ENCODE measurements at regions not wholly inside any gene's neighbourhood (a gene's known extent, or its start where the extent isn't known, plus 50 kb on each side); places are given as distances from the start of the nearest gene placed in this dataset.

DNA sequence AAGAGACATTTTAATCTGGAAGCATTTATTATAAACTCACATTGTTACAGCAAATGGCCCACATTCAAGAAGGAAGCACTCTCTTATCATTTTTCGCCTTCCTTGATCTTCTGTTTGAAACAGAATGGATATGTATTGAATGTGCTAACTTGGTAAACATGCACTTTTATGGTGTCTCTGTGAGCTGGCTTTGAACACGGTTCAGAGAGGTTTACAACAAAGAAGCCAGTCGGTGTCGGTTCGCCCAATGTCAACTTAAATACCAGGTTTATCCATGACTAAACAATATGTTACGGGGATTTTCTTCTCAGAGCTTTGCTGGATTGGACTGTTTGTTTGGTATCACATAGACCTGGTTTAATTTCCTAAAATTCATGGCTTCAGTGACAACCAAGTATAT is 226.4 kb downstream of the TGFB2 start:
- Mint-ChIP-seq H3K27ac (no peak overlapping the region), H3K27me3 (ENCODE audit: low read depth, poor library complexity) (no peaks in the 10 kb centered on the region), H3K9me3 (peaks cover 14% of the 10 kb centered on the region), H3K4me1 (peaks cover 42% of the 10 kb centered on the region), H3K4me3 (no peak overlapping the region), H3K36me3 (ENCODE audit: low read depth) (no peaks in the 10 kb centered on the region)
- TF ChIP-seq CTCF (IDR thresholded peaks at IDR 0.05): no peak
- no peak for DNase-seq

GRCh38 chr1:218572050-218572449 is 226.9 kb downstream of the TGFB2 start:
- TF ChIP-seq CTCF (IDR thresholded peaks at IDR 0.05): no peak
- Mint-ChIP-seq H3K36me3 (ENCODE audit: low read depth) (no peaks in the 10 kb centered on the region), H3K27ac (no peak overlapping the region), H3K27me3 (ENCODE audit: low read depth, poor library complexity) (no peaks in the 10 kb centered on the region), H3K4me3 (no peak overlapping the region), H3K4me1 (peaks cover 42% of the 10 kb centered on the region), H3K9me3 (peaks cover 18% of the 10 kb centered on the region)
- DNase-seq: no peak

- Mint-ChIP-seq H3K27me3 (ENCODE audit: low read depth, poor library complexity) (peaks cover 3% of the 10 kb centered on the region), H3K9me3 (peaks cover 18% of the 10 kb centered on the region), H3K4me3 (no peak overlapping the region), H3K36me3 (ENCODE audit: low read depth) (no peaks in the 10 kb centered on the region), H3K4me1 (peaks cover 35% of the 10 kb centered on the region), H3K27ac (peak overlapping the region; percentile 48)
- no peak for TF ChIP-seq CTCF (IDR thresholded peaks at IDR 0.05)
- DNase-seq: no peak
Measured at GRCh38 chr1:218573925-218574324, 228.8 kb downstream of the TGFB2 start.

- H3K36me3 Mint-ChIP-seq (ENCODE audit: low read depth): no peaks in the 10 kb centered on the region
Measured at GRCh38 chr1:218575079-218575478, 229.9 kb downstream of the TGFB2 start.

DNA sequence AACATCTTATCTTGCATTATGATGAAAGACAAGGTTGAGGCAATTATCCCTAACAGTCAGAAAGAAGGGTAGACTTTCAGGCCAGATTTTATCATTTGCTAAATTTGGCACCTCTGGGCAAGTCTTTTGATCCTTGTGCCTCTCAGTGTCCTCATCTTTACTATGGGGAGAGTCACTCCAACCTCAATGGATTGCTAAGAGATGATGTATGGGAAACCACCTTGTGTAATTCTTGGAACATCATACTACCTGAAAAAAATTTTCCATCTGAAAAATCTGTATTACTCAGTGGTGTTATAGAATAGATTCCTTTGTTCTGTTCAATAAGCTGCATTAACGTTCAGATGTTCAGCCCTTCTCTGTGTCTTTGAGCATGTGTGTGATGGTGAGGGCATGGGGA is 230.7 kb downstream of the TGFB2 start:
- Mint-ChIP-seq H3K27ac (no peak overlapping the region), H3K4me1 (peaks cover 20% of the 10 kb centered on the region), H3K4me3 (no peak overlapping the region), H3K9me3 (peaks cover 18% of the 10 kb centered on the region), H3K36me3 (ENCODE audit: low read depth) (no peaks in the 10 kb centered on the region), H3K27me3 (ENCODE audit: low read depth, poor library complexity) (peaks cover 3% of the 10 kb centered on the region)
- no peak for TF ChIP-seq CTCF (IDR thresholded peaks at IDR 0.05)
- DNase-seq: no peak

More at GRCh38 chr1:218575079-218575478, 229.9 kb downstream of the TGFB2 start:
- H3K9me3 Mint-ChIP-seq: peaks cover 18% of the 10 kb centered on the region
- H3K27me3 Mint-ChIP-seq (ENCODE audit: low read depth, poor library complexity): peaks cover 3% of the 10 kb centered on the region
- H3K4me3 Mint-ChIP-seq: no peak overlapping the region
- TF ChIP-seq CTCF (IDR thresholded peaks at IDR 0.05): no peak
- H3K4me1 Mint-ChIP-seq: peaks cover 23% of the 10 kb centered on the region
- DNase-seq: no peak
- H3K27ac Mint-ChIP-seq: no peak overlapping the region

DNA sequence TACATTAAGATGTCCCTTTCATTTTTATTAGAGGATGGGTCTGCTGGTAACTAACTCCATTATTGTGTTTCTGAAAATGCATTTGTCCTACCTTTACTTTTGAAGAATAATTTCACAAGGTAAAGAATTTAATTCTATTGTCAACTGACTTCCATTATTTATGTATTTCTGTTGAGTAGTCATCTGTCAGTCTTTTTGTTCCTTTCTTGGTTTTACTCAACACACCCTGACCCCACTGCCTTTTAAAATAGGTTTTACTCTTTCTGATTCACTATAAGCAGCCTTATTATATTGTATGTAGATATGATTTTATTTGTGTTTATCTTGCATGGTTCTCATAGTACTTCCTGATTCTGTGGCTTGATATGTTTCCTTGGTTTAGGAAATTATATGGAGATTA is 237.5 kb downstream of the TGFB2 start:
- Mint-ChIP-seq H3K27ac (no peak overlapping the region), H3K27me3 (ENCODE audit: low read depth, poor library complexity) (no peaks in the 10 kb centered on the region), H3K4me3 (no peak overlapping the region), H3K9me3 (peaks cover 21% of the 10 kb centered on the region), H3K4me1 (peaks cover 24% of the 10 kb centered on the region), H3K36me3 (ENCODE audit: low read depth) (peaks cover 20% of the 10 kb centered on the region)
- no peak for TF ChIP-seq CTCF (IDR thresholded peaks at IDR 0.05)
- DNase-seq: no peak
